ENCODE measurements at regions not wholly inside any gene's neighbourhood (a gene's known extent, or its start where the extent isn't known, plus 50 kb on each side); places are given as distances from the start of the nearest gene placed in this dataset.

GRCh38 chr12:68438601-68439000 is 106.4 kb upstream of the MDM1 start (continued):
- TF ChIP-seq ZBTB33 (IDR thresholded peaks at IDR 0.05; ENCODE audit: extremely low read depth, insufficient replicate concordance, low read length) (no peak), TCF7L2 (IDR thresholded peaks at IDR 0.05; ENCODE audit: borderline replicate concordance, extremely low read depth, insufficient read depth, insufficient read length) (no peak), POLR2A (IDR thresholded peaks at IDR 0.05; ENCODE audit: borderline replicate concordance, extremely low read depth, insufficient read depth, insufficient read length) (no peak), JUND (IDR thresholded peaks at IDR 0.05) (no peak), CEBPB (IDR thresholded peaks at IDR 0.05; ENCODE audit: low read depth) (no peak), ATF3 (IDR thresholded peaks at IDR 0.05) (no peak)

DNA sequence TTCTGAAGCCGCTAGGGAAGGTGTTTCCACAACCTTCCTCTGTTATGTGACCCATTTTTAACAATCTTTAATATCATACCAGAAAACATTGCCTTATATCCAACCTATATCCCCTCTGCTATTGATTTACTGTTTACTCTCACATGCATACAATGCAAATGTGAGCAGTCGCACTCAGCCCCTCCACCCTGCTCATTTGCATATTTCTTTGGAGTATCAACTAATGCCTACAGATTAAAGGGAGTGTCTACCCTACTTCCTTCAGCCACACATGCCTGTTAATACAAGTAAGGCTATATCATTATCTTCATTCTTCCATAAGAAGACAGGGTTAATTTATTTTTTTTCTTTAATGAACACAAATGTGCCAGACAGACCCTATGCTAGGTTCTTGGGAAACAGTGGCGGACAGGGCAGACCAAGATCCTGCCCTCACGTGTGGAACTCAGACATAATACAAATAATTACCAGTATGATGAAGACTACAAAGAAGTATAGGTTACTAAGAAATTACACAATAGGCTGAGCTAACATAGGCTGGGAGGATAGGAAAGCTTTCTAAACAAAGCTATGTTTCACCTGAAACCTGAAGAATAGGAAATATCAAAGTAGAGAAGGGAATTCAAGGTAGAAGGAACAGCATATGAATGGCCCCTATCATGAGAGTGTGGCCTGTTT is 107.3 kb upstream of the MDM1 start:
- no peak for ATAC-seq
- ChIA-PET POLR2A (no interaction called here), CTCF (no interaction called here), RAD21 (ENCODE audit: low non-redundant PET in 1 of 2, low total read pairs in 2 of 2, uncharacterized antibody in 2 of 2, unreplicated experiment in 2 of 2) (no interaction called here)
- no peak overlapping the region for H3K4me2 ChIP-seq (ENCODE audit: low read length)
- peaks cover 8% of the 10 kb centered on the region in 2 experiments; a peak in 2 of 4 replicates for H3K9me3 ChIP-seq (ENCODE audit: control insufficient read depth in 1 of 2, insufficient read depth in 1 of 2, low read depth in 1 of 2, low read length in 2 of 2)
- DNase-seq (ENCODE audit: low read depth, low spot score) = no peak
- no peak overlapping the region for H3K9ac ChIP-seq (ENCODE audit: low read length)
- no TSS peak for BruUV-seq (replicated peaks)
- H3K27me3 ChIP-seq (ENCODE audit: insufficient read depth, low read length) = no peaks in the 10 kb centered on the region
- H3K9me2 ChIP-seq (ENCODE audit: insufficient read depth) = no peaks in the 10 kb centered on the region
- H3K4me3 ChIP-seq (replicated peaks in 1 of 2; ENCODE audit: low read depth in 1 of 2, low read length in 2 of 2) = no peak overlapping the region
- H3K27ac ChIP-seq (ENCODE audit: low read depth, low read length) = no peak overlapping the region
- peak overlapping the region; percentile 3 for H2AFZ ChIP-seq (ENCODE audit: low read depth, low read length, poor library complexity, severe bottlenecking)
- intact Hi-C loops (cut with micrococcal nuclease) = no loop called here
- H3K4me1 ChIP-seq (ENCODE audit: control insufficient read depth in 1 of 2, insufficient read depth in 2 of 2, low read length in 2 of 2) = peaks cover 0 to 6% of the 10 kb centered on the region in 2 experiments; a peak in 1 of 4 replicates
- H3K79me2 ChIP-seq (ENCODE audit: insufficient read depth, low read length) = no peaks in the 10 kb centered on the region
- no peaks in the 10 kb centered on the region for H3K36me3 ChIP-seq (ENCODE audit: control insufficient read depth in 1 of 2, insufficient read depth in 2 of 2, low read length in 2 of 2)
- H4K20me1 ChIP-seq (ENCODE audit: insufficient read depth) = no peaks in the 10 kb centered on the region
- TF ChIP-seq CBX3 (IDR thresholded peaks at IDR 0.05; ENCODE audit: low read depth) (no peak), ZNF274 (IDR thresholded peaks at IDR 0.05; ENCODE audit: low read depth, low read length) (no peak), TCF7L2 (IDR thresholded peaks at IDR 0.05; ENCODE audit: borderline replicate concordance, extremely low read depth, insufficient read depth, insufficient read length) (no peak), YY1 (IDR thresholded peaks at IDR 0.05; ENCODE audit: extremely low read depth, insufficient replicate concordance, low read depth, low read length) (no peak), JUND (IDR thresholded peaks at IDR 0.05) (no peak), FOSL1 (IDR thresholded peaks at IDR 0.05; ENCODE audit: low read depth) (no peak), POLR2AphosphoS5 (IDR thresholded peaks at IDR 0.05; ENCODE audit: low read depth, low read length) (no peak), ELF1 (IDR thresholded peaks at IDR 0.05; ENCODE audit: borderline replicate concordance, low read depth) (no peak), EZH2phosphoT487 (IDR thresholded peaks at IDR 0.05; ENCODE audit: borderline replicate concordance) (no peak), MAX (IDR thresholded peaks at IDR 0.05) (no peak), ATF3 (IDR thresholded peaks at IDR 0.05) (no peak), CEBPB (IDR thresholded peaks at IDR 0.05; ENCODE audit: low read depth) (no peak), ZFX (IDR thresholded peaks at IDR 0.05) (no peak)
- TF ChIP-seq, protein P1, sequence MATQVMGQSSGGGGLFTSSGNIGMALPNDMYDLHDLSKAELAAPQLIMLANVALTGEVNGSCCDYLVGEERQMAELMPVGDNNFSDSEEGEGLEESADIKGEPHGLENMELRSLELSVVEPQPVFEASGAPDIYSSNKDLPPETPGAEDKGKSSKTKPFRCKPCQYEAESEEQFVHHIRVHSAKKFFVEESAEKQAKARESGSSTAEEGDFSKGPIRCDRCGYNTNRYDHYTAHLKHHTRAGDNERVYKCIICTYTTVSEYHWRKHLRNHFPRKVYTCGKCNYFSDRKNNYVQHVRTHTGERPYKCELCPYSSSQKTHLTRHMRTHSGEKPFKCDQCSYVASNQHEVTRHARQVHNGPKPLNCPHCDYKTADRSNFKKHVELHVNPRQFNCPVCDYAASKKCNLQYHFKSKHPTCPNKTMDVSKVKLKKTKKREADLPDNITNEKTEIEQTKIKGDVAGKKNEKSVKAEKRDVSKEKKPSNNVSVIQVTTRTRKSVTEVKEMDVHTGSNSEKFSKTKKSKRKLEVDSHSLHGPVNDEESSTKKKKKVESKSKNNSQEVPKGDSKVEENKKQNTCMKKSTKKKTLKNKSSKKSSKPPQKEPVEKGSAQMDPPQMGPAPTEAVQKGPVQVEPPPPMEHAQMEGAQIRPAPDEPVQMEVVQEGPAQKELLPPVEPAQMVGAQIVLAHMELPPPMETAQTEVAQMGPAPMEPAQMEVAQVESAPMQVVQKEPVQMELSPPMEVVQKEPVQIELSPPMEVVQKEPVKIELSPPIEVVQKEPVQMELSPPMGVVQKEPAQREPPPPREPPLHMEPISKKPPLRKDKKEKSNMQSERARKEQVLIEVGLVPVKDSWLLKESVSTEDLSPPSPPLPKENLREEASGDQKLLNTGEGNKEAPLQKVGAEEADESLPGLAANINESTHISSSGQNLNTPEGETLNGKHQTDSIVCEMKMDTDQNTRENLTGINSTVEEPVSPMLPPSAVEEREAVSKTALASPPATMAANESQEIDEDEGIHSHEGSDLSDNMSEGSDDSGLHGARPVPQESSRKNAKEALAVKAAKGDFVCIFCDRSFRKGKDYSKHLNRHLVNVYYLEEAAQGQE (IDR thresholded peaks at IDR 0.05; ENCODE audit: low read depth) = no peak
